Large intestine (tissue), 3 donors: ENCODE measurements at regions not wholly inside any gene's neighbourhood (a gene's known extent, or its start where the extent isn't known, plus 50 kb on each side); places are given as distances from the start of the nearest gene placed in this dataset.

ENCODE experiments used
- DNase-seq, 2 donors: peaks; one replicate each; pipeline versions ENCODE4 v3.0.0 to v3.0.0-alpha.2; 2013
- H3K27ac ChIP-seq: one replicate; pipeline ENCODE4 v1.5.1; 2013; ENCODE audit warnings: low read length
- H3K27me3 ChIP-seq: 2 replicates; pipeline ENCODE4 v1.6.1; 2013; ENCODE audit warnings: low read length; ENCODE audit not compliant: control insufficient read depth, insufficient read depth
- H3K36me3 ChIP-seq: 2 replicates; pipeline ENCODE4 v1.6.1; 2013; ENCODE audit warnings: low read length; ENCODE audit not compliant: control insufficient read depth, insufficient read depth
- H3K4me1 ChIP-seq: one replicate; pipeline ENCODE4 v1.6.1; 2013; ENCODE audit warnings: low read length; ENCODE audit not compliant: control insufficient read depth, insufficient read depth
- H3K4me3 ChIP-seq: one replicate; pipeline ENCODE4 v1.5.1; 2013; ENCODE audit warnings: low read length
- H3K9me3 ChIP-seq: one replicate; pipeline ENCODE4 v1.6.1; 2013; ENCODE audit warnings: mild to moderate bottlenecking, low read depth, low read length, moderate library complexity; ENCODE audit not compliant: control insufficient read depth
- WGBS: methylation state at CpG from one replicate; pipeline ENCODE4 v1.1.5; 2013; ENCODE audit warnings: low lambda C conversion rate; ENCODE audit not compliant: insufficient coverage; 5-methylcytosine and 5-hydroxymethylcytosine counted together

GRCh38 chr18:55141318-55141717 is 182.1 kb upstream of the CCDC68 start:
- Histone ChIP-seq H3K27ac (no peak overlapping the region), H3K4me1 (no peaks in the 10 kb centered on the region), H3K9me3 (no peaks in the 10 kb centered on the region), H3K4me3 (no peak overlapping the region), H3K36me3 (no peaks in the 10 kb centered on the region), H3K27me3 (no peaks in the 10 kb centered on the region)
- DNase-seq, result no peak
- 92% methylated on average over 2 of the region's 4 CpGs for WGBS

- Histone ChIP-seq H3K4me3 (no peak overlapping the region), H3K27me3 (no peaks in the 10 kb centered on the region), H3K4me1 (no peaks in the 10 kb centered on the region), H3K9me3 (no peaks in the 10 kb centered on the region), H3K36me3 (no peaks in the 10 kb centered on the region), H3K27ac (no peak overlapping the region)
- DNase-seq, result no peak
- no CpG with 5 or more reads among the region's 4 CpGs for WGBS
Observed at GRCh38 chr18:55139836-55140235, 180.6 kb upstream of the CCDC68 start.

DNA sequence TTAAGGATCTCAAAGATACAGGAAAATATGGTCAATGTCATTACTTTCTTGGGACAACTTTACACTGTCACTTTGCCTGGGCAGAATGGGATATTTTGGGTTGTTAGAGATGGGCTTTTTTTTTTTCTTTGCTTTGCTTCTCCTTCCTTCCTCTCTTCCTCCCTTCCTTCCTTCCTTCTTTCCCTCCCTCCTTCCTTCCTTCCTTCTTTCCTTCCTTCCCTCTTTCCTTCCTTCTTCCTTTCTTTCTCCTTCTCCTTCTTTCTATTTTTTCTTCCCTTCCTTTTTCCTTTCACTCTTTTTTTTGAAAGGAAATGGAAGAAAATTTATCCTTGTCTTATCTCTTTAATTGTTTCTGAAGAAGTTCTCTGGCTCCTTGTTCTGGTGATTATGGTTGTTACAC is 180.0 kb upstream of the CCDC68 start:
- DNase-seq, result no peak
- Histone ChIP-seq H3K9me3 (no peaks in the 10 kb centered on the region), H3K4me1 (no peaks in the 10 kb centered on the region), H3K27ac (no peak overlapping the region), H3K36me3 (no peaks in the 10 kb centered on the region), H3K27me3 (no peaks in the 10 kb centered on the region), H3K4me3 (no peak overlapping the region)

DNA sequence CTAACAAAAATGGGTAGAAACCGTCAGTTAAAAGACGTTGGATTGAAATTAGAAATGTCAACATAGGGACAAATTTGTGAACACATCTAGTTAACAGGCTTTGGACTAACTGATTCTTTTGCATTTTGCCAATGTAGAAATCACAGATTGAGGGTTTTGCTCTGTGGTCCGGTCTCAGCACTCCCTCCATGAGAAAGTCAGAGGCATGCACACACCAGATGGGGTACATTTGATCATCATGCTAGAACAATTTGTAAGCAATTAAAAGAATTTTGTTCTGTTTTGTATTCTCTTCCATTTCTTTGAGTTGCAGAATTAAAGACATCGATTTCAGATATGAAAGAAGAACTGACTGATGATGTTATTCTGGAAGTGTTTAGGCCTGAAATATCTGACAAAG is 179.1 kb upstream of the CCDC68 start:
- no peak for DNase-seq

DNA sequence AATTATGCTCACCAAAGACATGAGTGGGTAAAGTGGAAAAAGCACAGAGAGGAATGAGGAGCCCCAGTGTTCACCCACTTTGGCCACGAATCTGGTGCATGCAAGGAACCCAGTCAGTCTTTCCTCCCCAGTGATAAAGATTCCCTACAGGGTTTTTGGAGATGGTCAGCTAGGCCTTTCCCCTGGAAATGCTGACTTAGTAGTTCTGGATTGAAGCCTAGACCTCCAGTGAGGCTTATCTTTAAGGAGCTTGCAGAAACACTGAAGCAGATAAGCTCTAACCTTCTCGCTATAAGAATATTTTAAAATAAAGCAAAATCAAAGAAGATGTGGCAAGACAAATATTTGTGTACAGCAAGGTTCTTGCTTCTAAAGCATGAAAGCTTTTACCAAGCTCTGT is 178.3 kb upstream of the CCDC68 start:
- Histone ChIP-seq H3K4me3 (no peak overlapping the region), H3K36me3 (no peaks in the 10 kb centered on the region), H3K27me3 (no peaks in the 10 kb centered on the region), H3K4me1 (no peaks in the 10 kb centered on the region), H3K27ac (no peak overlapping the region), H3K9me3 (no peaks in the 10 kb centered on the region)
- DNase-seq, result no peak
- no CpG with 5 or more reads among the region's 2 CpGs for WGBS

More for the DNA sequence above, 179.1 kb upstream of the CCDC68 start:
- no peaks in the 10 kb centered on the region for H3K4me1 ChIP-seq
- no peaks in the 10 kb centered on the region for H3K9me3 ChIP-seq
- no peak overlapping the region for H3K4me3 ChIP-seq
- no peaks in the 10 kb centered on the region for H3K27me3 ChIP-seq
- H3K36me3 ChIP-seq, result no peaks in the 10 kb centered on the region
- H3K27ac ChIP-seq, result no peak overlapping the region
- 100% methylated on average over 2 of the region's 4 CpGs for WGBS

- no peaks in the 10 kb centered on the region for H3K36me3 ChIP-seq
- no peaks in the 10 kb centered on the region for H3K9me3 ChIP-seq
- DNase-seq, result no peak
- no peak overlapping the region for H3K4me3 ChIP-seq
- no peaks in the 10 kb centered on the region for H3K27me3 ChIP-seq
- 95% methylated on average over 4 of the region's 7 CpGs for WGBS
- H3K27ac ChIP-seq, result no peak overlapping the region
- H3K4me1 ChIP-seq, result no peaks in the 10 kb centered on the region
Observed at GRCh38 chr18:55136864-55137263, 177.6 kb upstream of the CCDC68 start.

- Histone ChIP-seq H3K27ac (no peak overlapping the region), H3K4me1 (no peaks in the 10 kb centered on the region), H3K9me3 (no peaks in the 10 kb centered on the region), H3K27me3 (no peaks in the 10 kb centered on the region), H3K4me3 (no peak overlapping the region), H3K36me3 (no peaks in the 10 kb centered on the region)
- no peak for DNase-seq
- WGBS, result no CpG with 5 or more reads among the region's 6 CpGs
Observed at GRCh38 chr18:55136258-55136657, 177.0 kb upstream of the CCDC68 start.

DNA sequence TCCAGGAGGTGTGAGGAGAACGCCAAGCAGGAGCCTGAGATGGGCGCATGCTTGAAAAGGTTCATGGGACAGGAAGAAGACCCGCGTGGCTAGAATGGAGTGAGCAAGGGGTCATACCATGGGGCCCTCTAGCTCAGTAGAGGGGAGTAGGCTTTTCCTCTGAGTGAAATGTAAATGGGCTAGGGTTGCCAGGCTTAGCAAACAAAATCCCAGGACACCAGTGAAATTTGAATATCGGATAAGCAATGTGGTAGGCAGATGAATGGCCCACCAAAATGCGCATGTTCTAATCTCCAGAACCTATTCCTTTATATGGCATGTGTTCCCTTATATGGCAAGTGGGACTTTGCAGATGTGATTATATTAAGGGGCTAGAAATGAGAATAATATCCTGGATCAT is 174.1 kb upstream of the CCDC68 start:
- no peaks in the 10 kb centered on the region for H3K9me3 ChIP-seq
- no peaks in the 10 kb centered on the region for H3K27me3 ChIP-seq
- WGBS, result no CpG with 5 or more reads among the region's 6 CpGs
- DNase-seq, result no peak
- no peak overlapping the region for H3K27ac ChIP-seq
- no peaks in the 10 kb centered on the region for H3K4me1 ChIP-seq
- H3K4me3 ChIP-seq, result no peak overlapping the region
- no peaks in the 10 kb centered on the region for H3K36me3 ChIP-seq

- DNase-seq, result no peak
- H3K27ac ChIP-seq, result no peak overlapping the region
- no peak overlapping the region for H3K4me3 ChIP-seq
- no CpG with 5 or more reads among the region's 3 CpGs for WGBS
- no peaks in the 10 kb centered on the region for H3K9me3 ChIP-seq
- no peaks in the 10 kb centered on the region for H3K4me1 ChIP-seq
- no peaks in the 10 kb centered on the region for H3K36me3 ChIP-seq
- H3K27me3 ChIP-seq, result no peaks in the 10 kb centered on the region
Observed at GRCh38 chr18:55128437-55128836, 169.2 kb upstream of the CCDC68 start.

DNA sequence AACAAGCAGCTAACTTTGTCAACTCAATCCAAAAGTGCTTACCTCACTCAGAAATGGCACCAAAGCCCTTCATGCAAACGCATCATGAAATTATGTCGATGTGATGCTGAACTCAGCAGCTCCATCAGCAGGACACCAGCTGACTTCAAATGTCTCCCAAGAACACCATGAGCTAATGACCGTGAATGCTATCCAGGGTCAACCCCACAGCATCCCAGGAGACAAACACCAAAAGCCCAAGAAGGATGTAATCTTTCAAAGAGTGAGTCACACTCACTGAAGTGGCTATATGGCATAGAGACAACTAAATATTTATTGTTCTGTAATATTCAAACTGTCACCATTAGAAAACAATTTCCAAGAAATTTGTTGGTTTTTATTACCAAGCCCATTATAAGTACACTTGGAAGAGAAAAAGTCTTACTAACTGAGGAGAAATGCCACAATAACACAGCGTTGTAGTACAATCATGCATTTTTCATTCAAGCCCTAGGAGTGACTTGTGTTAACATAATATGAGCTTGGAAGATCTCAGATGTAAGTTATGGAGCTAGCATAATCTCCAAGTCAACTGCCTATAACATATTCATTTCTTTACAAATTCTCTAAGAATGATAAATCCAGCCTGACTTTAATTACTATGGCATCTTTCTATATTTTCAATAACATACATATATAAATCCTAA is 165.0 kb upstream of the CCDC68 start:
- 86% methylated on average over 1 of the region's 4 CpGs for WGBS
- DNase-seq, result peak; percentile 14 to 16
- no peaks in the 10 kb centered on the region for H3K36me3 ChIP-seq

GRCh38 chr18:55123361-55123760 is 164.1 kb upstream of the CCDC68 start:
- no peak for DNase-seq
- Histone ChIP-seq H3K4me1 (no peaks in the 10 kb centered on the region), H3K27ac (no peak overlapping the region), H3K27me3 (no peaks in the 10 kb centered on the region), H3K36me3 (no peaks in the 10 kb centered on the region), H3K9me3 (no peaks in the 10 kb centered on the region), H3K4me3 (no peak overlapping the region)

More for the DNA sequence above, 165.0 kb upstream of the CCDC68 start:
- H3K4me3 ChIP-seq, result no peak overlapping the region
- H3K4me1 ChIP-seq, result no peaks in the 10 kb centered on the region
- H3K27ac ChIP-seq, result no peak overlapping the region
- no peaks in the 10 kb centered on the region for H3K27me3 ChIP-seq
- no peaks in the 10 kb centered on the region for H3K9me3 ChIP-seq
